HG03064 (cell line): ENCODE measurements at regions not wholly inside any gene's neighbourhood (a gene's known extent, or its start where the extent isn't known, plus 50 kb on each side); places are given as distances from the start of the nearest gene placed in this dataset.
A peak's percentile ranks its signal among the peaks of the same experiment; 100 is the strongest.
"Not testable (repeated sequence)": the region's sequence is repeated elsewhere in the genome, so short reads cannot be mapped to it uniquely, and the experiment has no call there.

Experiments
- ATAC-seq: cut with Tn5 transposase; IDR thresholded peaks from one replicate; pipeline ENCODE4 v1.9.1; 2021; ENCODE audit warnings: low read depth; ENCODE audit not compliant: unreplicated experiment

GRCh38 chr5:97234380-97234779, 51.3 kb upstream of the RIOK2 start:
- not testable (repeated sequence) for ATAC-seq

- ATAC-seq = no peak
Measured at GRCh38 chr5:97242341-97242740, 59.3 kb upstream of the RIOK2 start.

- ATAC-seq = no peak
Measured at GRCh38 chr5:97243353-97243752, 60.3 kb upstream of the RIOK2 start.

GRCh38 chr5:97245386-97245785, 62.3 kb upstream of the RIOK2 start:
- ATAC-seq = no peak

GRCh38 chr5:97250113-97250512, 67.1 kb upstream of the RIOK2 start:
- ATAC-seq = no peak

GRCh38 chr5:97266076-97266475, 83.0 kb upstream of the RIOK2 start:
- ATAC-seq = no peak

- no peak for ATAC-seq
Measured at GRCh38 chr5:97266576-97266975, 83.5 kb upstream of the RIOK2 start.

- no peak for ATAC-seq
Measured at GRCh38 chr5:97267767-97268166, 84.7 kb upstream of the RIOK2 start.

GRCh38 chr5:97276474-97277120, 93.5 kb upstream of the RIOK2 start:
- no peak for ATAC-seq

GRCh38 chr5:97281257-97281656, 98.2 kb upstream of the RIOK2 start:
- ATAC-seq = no peak

GRCh38 chr5:97297063-97297703, 114.1 kb upstream of the RIOK2 start:
- ATAC-seq = peak; percentile 89

- ATAC-seq = no peak
Measured at GRCh38 chr5:97297704-97298091, 114.7 kb upstream of the RIOK2 start.

- ATAC-seq = not testable (repeated sequence)
Measured at GRCh38 chr5:97301181-97301580, 118.1 kb upstream of the RIOK2 start.

- ATAC-seq = no peak
Measured at GRCh38 chr5:97338729-97339128, 155.7 kb upstream of the RIOK2 start.

- ATAC-seq = peak; percentile 81
Measured at GRCh38 chr5:97355775-97356174, 172.7 kb upstream of the RIOK2 start.

GRCh38 chr5:97363577-97363976, 180.5 kb upstream of the RIOK2 start:
- no peak for ATAC-seq

GRCh38 chr5:97364731-97365130, 181.7 kb upstream of the RIOK2 start:
- no peak for ATAC-seq

- no peak for ATAC-seq
Measured at GRCh38 chr5:97365163-97365845, 182.3 kb upstream of the RIOK2 start.

- ATAC-seq = no peak
Measured at GRCh38 chr5:97365918-97366317, 182.9 kb upstream of the RIOK2 start.

- ATAC-seq = no peak
Measured at GRCh38 chr5:97375959-97376358, 192.9 kb upstream of the RIOK2 start.

- ATAC-seq = no peak
Measured at GRCh38 chr5:97377582-97377981, 194.5 kb upstream of the RIOK2 start.

GRCh38 chr5:97383996-97384395, 200.9 kb upstream of the RIOK2 start:
- no peak for ATAC-seq
